OCI-LY7 (cell line): ENCODE measurements at regions not wholly inside any gene's neighbourhood (a gene's known extent, or its start where the extent isn't known, plus 50 kb on each side); places are given as distances from the start of the nearest gene placed in this dataset.

ENCODE experiments used
- BruUV-seq: library from RNA; stranded (reverse); fragments of 400-500 nt; replicated peaks from 2 replicates; lab custom pipeline; 2021; lab: Mats Ljungman, UMichigan
- CTCF ChIA-PET: fragments of 300-600 bp; sonication (Branson Sonifier 250); formaldehyde crosslinking; loops from one replicate; lab custom pipeline; 2022; ENCODE audit warnings: antibody characterized with exemption; ENCODE audit not compliant: unreplicated experiment; lab: Charles Lee
- POLR2A ChIA-PET: fragments of 300-600 bp; sonication (Branson Sonifier 250); formaldehyde crosslinking; loops from one replicate; lab custom pipeline; 2022; ENCODE audit warnings: antibody characterized with exemption; lab: Charles Lee
- DNase-seq: peaks from one replicate; pipeline ENCODE4 v3.0.0-alpha.2; 2015; ENCODE audit warnings: low spot score
- H2AFZ ChIP-seq: fragments of 200-600 bp; sonication (generic), shearing (Covaris generic); 2 replicates; pipeline ENCODE4 v1.6.1; 2014; ENCODE audit warnings: mild to moderate bottlenecking, antibody characterized with exemption, low read length, moderate library complexity
- H3K27ac ChIP-seq: fragments of 200-600 bp; sonication (generic); 2 replicates; pipeline ENCODE4 v1.5.1; 2014; ENCODE audit warnings: mixed run types, low read depth, mild to moderate bottlenecking, moderate library complexity, low read length, inconsistent platforms; ENCODE audit not compliant: poor library complexity, severe bottlenecking
- H3K36me3 ChIP-seq: fragments of 200-600 bp; sonication (generic); 2 replicates; pipeline ENCODE4 v1.6.1; 2014; ENCODE audit warnings: mild to moderate bottlenecking, antibody characterized with exemption, low read length, moderate library complexity, mixed read lengths; ENCODE audit not compliant: insufficient read depth
- H3K4me1 ChIP-seq: fragments of 200-600 bp; sonication (generic); 2 replicates; pipeline ENCODE4 v1.5.1; 2014; ENCODE audit warnings: mild to moderate bottlenecking, low read length; ENCODE audit not compliant: insufficient read depth, poor library complexity, severe bottlenecking
- H3K4me2 ChIP-seq: fragments of 200-600 bp; sonication (generic); 2 replicates; pipeline ENCODE4 v1.6.1; 2014; ENCODE audit warnings: mild to moderate bottlenecking, low read length
- H3K4me3 ChIP-seq: fragments of 200-600 bp; sonication (generic); 2 replicates; pipeline ENCODE4 v1.5.1; 2014; ENCODE audit warnings: mild to moderate bottlenecking, low read depth, low read length; ENCODE audit not compliant: poor library complexity, severe bottlenecking
- H3K79me2 ChIP-seq: fragments of 200-600 bp; sonication (generic); 2 replicates; pipeline ENCODE4 v1.6.1; 2016; ENCODE audit warnings: low read depth, mild to moderate bottlenecking, low read length, moderate library complexity, mixed read lengths; ENCODE audit not compliant: insufficient read depth
- H3K9me2 ChIP-seq: fragments of 200-600 bp; sonication (generic); 2 replicates; pipeline ENCODE4 v1.6.1; 2016; ENCODE audit warnings: mild to moderate bottlenecking, low read length, mixed read lengths; ENCODE audit not compliant: insufficient read depth
- H3K9me3 ChIP-seq: fragments of 200-600 bp; sonication (generic); 2 replicates; pipeline ENCODE4 v1.6.1; 2014; ENCODE audit warnings: mild to moderate bottlenecking, mixed run types, low read length, mixed read lengths
- H4K20me1 ChIP-seq: fragments of 200-600 bp; sonication (generic); 2 replicates; pipeline ENCODE4 v1.6.1; 2014; ENCODE audit warnings: mild to moderate bottlenecking, antibody characterized with exemption, low read length, moderate library complexity, mixed read lengths; ENCODE audit not compliant: insufficient read depth
- CTCF ChIP-seq: fragments of 200-600 bp; sonication (generic); conservative IDR thresholded peaks from 2 replicates; pipeline ENCODE4 v1.5.1; 2014; ENCODE audit warnings: mild to moderate bottlenecking, antibody characterized with exemption, low read length, moderate library complexity, mixed read lengths
- EZH2phosphoT487 ChIP-seq: fragments of 200-600 bp; sonication (generic); IDR thresholded peaks from 2 replicates; pipeline ENCODE4 v1.6.1; 2018; ENCODE audit warnings: low read depth, borderline replicate concordance, mild to moderate bottlenecking, mixed run types, antibody characterized with exemption, low read length, moderate library complexity, mixed read lengths
- intact Hi-C: fragments of 100-400 bp; cut with micrococcal nuclease; formaldehyde crosslinking; loops from one replicate; pipeline ENCODE4 v1.10.0; 2022; ENCODE audit not compliant: unreplicated experiment

- no peaks in the 10 kb centered on the region for H3K9me3 ChIP-seq
- H3K4me3 ChIP-seq, result no peak overlapping the region
- H3K9me2 ChIP-seq, result no peaks in the 10 kb centered on the region
- no peak overlapping the region for H3K27ac ChIP-seq
- no peaks in the 10 kb centered on the region for H4K20me1 ChIP-seq
- BruUV-seq, result no TSS peak
- intact Hi-C loops, result no loop called here
- POLR2A ChIA-PET, result no interaction called here
- H2AFZ ChIP-seq, result no peak overlapping the region
- H3K4me1 ChIP-seq, result no peaks in the 10 kb centered on the region
- H3K79me2 ChIP-seq, result no peaks in the 10 kb centered on the region
- CTCF ChIA-PET, result no interaction called here
- no peaks in the 10 kb centered on the region for H3K36me3 ChIP-seq
- H3K4me2 ChIP-seq, result no peak overlapping the region
- no peak for DNase-seq
- no peak for TF ChIP-seq CTCF
- no peak for TF ChIP-seq EZH2phosphoT487
Measured at GRCh38 chr2:240285725-240286124, 145.3 kb upstream of the OTOS start.

GRCh38 chr2:240286596-240286995 lies 146.1 kb upstream of the OTOS start:
- H3K27ac ChIP-seq, result no peak overlapping the region
- POLR2A ChIA-PET, result no interaction called here
- H3K4me3 ChIP-seq, result no peak overlapping the region
- DNase-seq, result no peak
- H3K36me3 ChIP-seq, result no peaks in the 10 kb centered on the region
- H3K9me2 ChIP-seq, result no peaks in the 10 kb centered on the region
- intact Hi-C loops, result no loop called here
- no peaks in the 10 kb centered on the region for H3K4me1 ChIP-seq
- TF ChIP-seq EZH2phosphoT487, result no peak
- no peak for TF ChIP-seq CTCF
- no peaks in the 10 kb centered on the region for H3K9me3 ChIP-seq
- no peak overlapping the region for H2AFZ ChIP-seq
- H4K20me1 ChIP-seq, result no peaks in the 10 kb centered on the region
- CTCF ChIA-PET, result interaction anchor here (0.6 kb wide), 2 partner anchors 78 to 418 kb away, joined by 3 read pairs; no protein-coding TSS in a partner anchor
- no peak overlapping the region for H3K4me2 ChIP-seq
- H3K79me2 ChIP-seq, result no peaks in the 10 kb centered on the region
- BruUV-seq, result no TSS peak

GRCh38 chr2:240287011-240287410 lies 146.6 kb upstream of the OTOS start:
- Histone ChIP-seq H2AFZ (no peak overlapping the region), H3K4me1 (no peaks in the 10 kb centered on the region), H3K9me3 (no peaks in the 10 kb centered on the region), H4K20me1 (no peaks in the 10 kb centered on the region), H3K36me3 (no peaks in the 10 kb centered on the region), H3K79me2 (no peaks in the 10 kb centered on the region), H3K9me2 (no peaks in the 10 kb centered on the region), H3K4me3 (no peak overlapping the region), H3K27ac (no peak overlapping the region), H3K4me2 (no peak overlapping the region)
- CTCF ChIA-PET, result interaction anchor here (0.6 kb wide), 2 partner anchors 78 to 418 kb away, joined by 3 read pairs; no protein-coding TSS in a partner anchor
- intact Hi-C loops, result no loop called here
- no TSS peak for BruUV-seq
- DNase-seq, result no peak
- POLR2A ChIA-PET, result no interaction called here
- TF ChIP-seq EZH2phosphoT487 (no peak), CTCF (no peak)
